ELF-1 (cell line): ENCODE measurements at regions not wholly inside any gene's neighbourhood (a gene's known extent, or its start where the extent isn't known, plus 50 kb on each side); places are given as distances from the start of the nearest gene placed in this dataset.

ENCODE experiments used
- DNase-seq: peaks from one replicate; pipeline ENCODE4 v3.0.0-alpha.2; 2016; ENCODE audit warnings: low read depth, low spot score

DNA sequence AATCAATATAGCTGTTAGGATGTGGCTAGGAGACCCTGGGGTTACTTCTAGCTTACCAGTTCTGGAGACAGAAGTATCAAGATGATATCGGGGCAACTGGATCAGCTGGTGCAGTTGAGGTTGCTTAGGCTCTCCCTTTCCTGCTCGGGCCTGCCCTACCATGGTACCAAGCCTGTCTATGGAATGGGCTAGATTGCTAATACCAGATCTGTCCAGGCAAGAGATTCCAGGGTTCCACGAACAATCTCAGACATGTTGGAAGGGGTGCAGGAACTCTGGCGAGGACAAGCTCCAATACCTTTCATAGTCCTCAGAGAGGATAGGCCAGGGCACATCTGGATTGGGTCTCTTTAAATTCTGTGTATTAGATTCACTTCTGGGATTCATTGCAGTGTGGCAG, 53.8 kb downstream of the ADM start:
- DNase-seq, result no peak

DNA sequence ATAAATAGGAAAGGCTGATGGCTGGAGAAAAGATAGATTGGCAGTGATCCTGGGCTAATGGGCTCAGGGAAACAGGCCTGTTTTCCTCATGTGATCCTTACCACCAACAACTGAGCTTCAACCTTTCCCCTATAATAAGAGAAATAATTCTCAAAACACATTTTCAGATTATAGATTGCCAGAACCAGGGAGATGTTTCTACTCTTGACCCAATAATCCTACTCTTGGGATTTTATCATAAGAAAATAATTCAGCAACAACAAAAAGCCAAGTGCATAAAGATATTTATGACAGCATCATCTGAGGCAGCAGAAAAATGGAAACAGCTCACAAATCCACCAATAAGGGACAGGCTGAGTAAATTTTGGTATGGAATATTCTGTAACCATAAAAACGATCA, 54.3 kb downstream of the ADM start:
- DNase-seq, result no peak

- no peak for DNase-seq
These were observed 56.0 kb downstream of the ADM start for GRCh38 chr11:10360835-10361234.

GRCh38 chr11:10365045-10365444, 60.2 kb downstream of the ADM start:
- no peak for DNase-seq

DNA sequence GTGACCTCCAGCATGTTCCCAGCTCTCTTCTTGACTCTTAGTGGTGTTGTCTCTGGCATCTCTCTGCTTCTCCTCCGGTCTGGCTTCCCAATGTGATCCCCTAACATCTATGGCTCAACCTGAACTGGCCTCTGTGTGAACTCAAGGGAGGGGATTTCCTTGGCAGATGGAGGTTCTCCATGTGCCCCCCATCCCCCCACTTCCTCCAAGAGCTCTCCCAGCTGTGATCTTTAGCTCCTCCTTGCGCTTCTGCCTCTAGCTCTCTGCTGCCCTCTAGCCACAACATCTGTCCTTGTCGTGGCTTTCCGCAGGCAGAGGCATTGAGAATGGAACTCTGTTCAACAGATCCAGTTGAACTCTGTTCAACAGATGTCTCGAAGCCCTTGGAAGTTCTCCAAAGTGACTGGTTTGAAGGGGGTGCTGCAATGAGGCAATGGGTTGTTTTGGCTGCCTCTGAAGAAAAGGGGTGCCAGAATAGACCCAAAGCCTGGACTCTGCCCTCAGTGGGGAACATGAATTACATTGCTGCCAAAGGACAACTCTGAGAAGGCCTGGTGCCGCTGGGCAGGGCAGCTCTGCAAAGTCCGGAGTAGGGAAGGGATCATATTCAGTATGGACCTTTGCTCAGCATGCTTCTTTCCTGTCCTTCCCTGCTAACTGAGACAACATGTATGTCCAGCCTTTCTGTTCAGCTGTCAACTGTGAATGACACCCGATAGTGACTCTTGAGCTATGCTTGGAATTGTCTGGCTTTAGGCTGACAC, 61.9 kb downstream of the ADM start:
- peak; percentile 88 for DNase-seq

GRCh38 chr11:10371926-10372641, 67.2 kb downstream of the ADM start:
- no peak for DNase-seq

- DNase-seq, result no peak
These were observed 68.5 kb downstream of the ADM start for GRCh38 chr11:10373340-10373739.

- no peak for DNase-seq
These were observed 69.1 kb downstream of the ADM start for GRCh38 chr11:10373929-10374328.

GRCh38 chr11:10374386-10374785, 69.5 kb downstream of the ADM start:
- no peak for DNase-seq

GRCh38 chr11:10375280-10375971, 70.6 kb downstream of the ADM start:
- peak; percentile 30 for DNase-seq

DNA sequence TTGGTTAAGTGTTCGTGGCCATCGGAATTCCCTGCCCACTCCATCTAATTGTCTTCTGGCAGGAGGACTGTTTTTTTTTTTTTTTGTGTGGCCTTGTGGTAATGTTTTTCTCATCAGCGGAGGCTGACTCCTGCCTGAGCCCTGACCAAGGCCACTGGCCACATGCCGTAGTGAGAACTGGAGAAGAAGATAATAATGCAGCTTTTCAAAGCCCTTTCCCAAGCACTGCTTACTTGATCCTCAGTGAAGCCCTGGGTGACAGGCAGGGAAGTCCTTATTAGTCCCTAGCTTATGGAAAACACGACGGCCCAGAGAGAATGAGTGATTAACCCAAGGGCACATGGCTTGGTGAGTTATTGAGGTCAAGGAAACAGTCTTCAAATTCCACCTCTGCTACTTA, 71.2 kb downstream of the ADM start:
- DNase-seq, result no peak

- no peak for DNase-seq
These were observed 72.3 kb downstream of the ADM start for GRCh38 chr11:10377183-10377582.

DNA sequence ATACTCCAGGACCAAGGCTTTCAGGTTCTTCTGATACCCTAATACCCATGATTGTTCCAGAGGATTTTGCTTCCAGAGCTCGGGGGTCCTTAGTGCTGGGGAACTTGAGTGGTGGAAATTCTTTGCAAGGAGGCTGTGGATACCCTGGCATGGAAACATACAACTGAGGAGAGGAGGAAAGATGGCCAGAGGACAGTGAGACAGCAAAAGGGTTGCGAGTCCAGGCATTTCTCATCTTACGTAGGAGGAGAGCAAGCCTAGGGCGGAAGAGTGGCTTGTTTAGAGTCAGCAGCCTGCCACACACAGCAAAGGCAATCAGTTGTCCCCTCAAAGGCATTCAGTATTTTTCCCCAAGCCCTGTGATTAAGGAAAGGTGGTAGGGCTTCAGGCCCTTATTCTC, 73.5 kb downstream of the ADM start:
- DNase-seq, result peak; percentile 27

DNA sequence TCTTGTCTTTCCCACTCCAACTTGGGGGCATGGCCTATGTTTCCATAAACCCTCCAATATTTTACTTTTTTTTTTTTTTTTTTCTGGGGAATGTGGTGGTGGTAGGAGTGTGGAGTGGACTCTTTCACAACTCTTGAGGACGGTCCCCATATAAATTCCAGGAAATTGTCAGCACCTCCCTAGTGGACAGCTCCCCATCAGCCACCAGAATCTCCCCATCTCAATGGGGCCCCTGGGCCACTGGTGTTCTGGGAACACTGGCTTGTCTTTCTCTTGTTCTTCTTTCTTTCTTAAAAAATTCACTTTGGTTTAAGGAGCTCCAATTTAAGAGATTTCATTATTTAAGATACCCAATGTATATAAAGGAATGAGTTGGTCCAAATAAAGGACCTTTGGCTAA, 74.1 kb downstream of the ADM start:
- DNase-seq, result peak; percentile 41

GRCh38 chr11:10379426-10379825, 74.6 kb downstream of the ADM start:
- DNase-seq, result no peak

DNA sequence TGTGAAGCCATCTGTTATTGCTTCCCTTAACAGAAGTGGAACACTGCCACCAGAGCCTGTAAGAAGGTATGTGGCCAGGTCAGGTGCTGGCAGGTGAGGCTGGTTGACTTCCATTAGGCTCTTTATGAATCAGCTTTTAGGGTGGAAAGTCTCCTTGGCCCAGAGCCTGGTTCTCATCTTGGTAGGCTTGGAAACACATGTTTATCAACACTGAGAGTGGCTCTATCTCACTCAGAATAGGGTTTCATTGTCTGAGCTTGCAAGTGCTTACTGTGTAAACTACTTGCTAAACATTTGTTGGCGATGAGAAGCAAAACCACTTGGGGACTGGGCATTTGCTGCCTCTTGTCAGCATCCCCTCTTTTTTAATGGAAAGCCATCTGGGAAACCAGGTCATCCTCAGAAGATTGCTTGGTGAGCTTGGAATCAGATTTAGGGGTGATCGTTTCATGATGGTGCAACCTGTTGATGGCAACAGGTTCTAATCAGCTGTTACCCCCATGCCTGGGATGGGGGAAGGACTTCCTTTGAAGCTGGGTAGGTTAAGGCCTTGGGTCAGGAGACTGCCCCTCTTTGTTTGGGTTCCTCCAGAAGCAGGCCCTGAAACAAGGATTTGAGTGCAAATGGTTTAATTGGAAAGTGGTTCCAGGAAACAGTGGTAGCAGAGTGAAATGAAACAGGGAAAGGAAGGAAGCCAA, 75.0 kb upstream of the AMPD3 start:
- no peak for DNase-seq

DNA sequence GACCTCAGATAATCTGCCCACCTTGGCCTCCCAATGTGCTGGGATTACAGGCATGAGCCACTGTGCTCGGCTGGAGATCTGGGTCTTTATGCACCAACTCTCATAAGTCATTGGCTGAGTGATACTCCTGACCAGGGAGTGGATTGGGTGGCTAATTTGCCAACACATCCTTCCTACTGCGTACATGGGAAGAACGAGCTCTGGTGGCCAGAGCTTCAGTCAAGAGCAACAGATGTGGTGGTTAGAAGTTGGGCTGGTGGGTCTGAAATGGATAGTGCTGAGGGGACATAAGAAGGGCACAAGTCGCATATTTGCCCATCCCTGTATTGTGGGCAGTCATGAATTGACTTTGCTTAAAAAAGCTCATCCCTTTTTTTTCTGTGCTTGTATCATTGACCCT, 74.1 kb upstream of the AMPD3 start:
- DNase-seq, result no peak

DNA sequence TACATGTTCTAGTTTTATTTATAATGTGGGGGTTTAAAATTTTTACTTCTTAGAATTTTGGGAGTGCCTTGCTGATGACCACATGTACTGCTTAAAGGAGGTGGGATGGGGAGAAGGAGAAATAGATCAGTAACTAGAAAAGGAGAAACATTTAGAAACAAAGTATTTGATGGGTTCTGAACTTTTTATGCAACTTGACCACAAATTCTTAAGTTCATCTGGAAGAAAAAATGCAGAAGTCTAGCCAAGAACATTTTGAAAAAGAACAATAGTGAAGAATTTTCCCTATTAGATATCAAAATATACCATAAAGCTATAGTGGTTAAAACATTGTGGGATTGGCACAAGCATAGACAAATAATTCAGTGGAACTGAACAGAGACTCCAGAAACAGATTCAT, 73.3 kb upstream of the AMPD3 start:
- no peak for DNase-seq

DNA sequence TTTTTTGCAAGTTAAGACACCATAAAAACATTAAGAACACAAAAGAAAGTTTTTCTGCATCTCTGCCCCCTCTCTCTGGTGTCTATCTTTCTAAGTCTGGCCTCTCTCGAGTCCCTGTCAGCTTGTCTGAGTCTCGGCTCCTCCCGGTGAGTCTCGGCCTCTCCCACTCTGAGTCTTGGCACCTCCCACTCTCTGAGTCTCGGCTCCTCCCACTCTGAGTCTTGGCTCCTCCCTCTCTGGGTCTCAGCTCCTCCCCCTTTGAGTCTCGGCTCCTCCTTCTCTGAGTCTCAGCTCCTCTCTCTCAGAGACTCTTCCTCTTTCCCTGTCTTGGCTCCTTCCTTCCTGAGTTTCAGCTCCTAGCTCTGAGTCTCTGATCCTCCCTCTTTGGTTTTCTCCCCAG, 72.5 kb upstream of the AMPD3 start:
- peak; percentile 86 for DNase-seq

DNA sequence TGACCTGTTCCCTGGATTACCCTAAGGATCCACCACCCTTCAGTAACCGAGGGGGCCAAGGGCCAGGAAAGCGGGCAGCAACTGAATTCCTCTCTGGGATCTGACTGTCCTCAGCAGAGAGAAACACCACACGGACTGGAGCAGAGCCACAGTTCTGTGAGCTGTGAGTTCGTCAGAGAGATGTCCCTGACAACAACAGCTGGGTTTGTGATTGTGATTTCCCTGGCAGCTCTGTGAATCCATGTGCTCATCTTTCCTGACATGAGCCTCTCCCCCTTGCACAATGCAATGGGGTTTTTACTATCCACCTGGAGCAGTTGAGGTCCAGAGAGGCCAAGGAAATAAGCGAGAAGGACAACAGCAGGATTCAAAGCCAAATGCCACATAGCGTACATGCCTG, 69.4 kb upstream of the AMPD3 start:
- DNase-seq, result no peak

GRCh38 chr11:10386361-10386760, 68.7 kb upstream of the AMPD3 start:
- no peak for DNase-seq

- DNase-seq, result no peak
These were observed 68.2 kb upstream of the AMPD3 start for GRCh38 chr11:10386861-10387205.
